WERI-Rb-1 (cell line): ENCODE measurements at regions not wholly inside any gene's neighbourhood (a gene's known extent, or its start where the extent isn't known, plus 50 kb on each side); places are given as distances from the start of the nearest gene placed in this dataset.
"Not testable (repeated sequence)": the region's sequence is repeated elsewhere in the genome, so short reads cannot be mapped to it uniquely, and the experiment has no call there.

Experiments
- DNase-seq: peaks from one replicate; pipeline ENCODE4 v3.0.0-alpha.2; 2020
- H3K27ac ChIP-seq: fragments of 250-450 bp; sonication (Bioruptor Pico); 2 replicates; pipeline ENCODE4 v1.5.1; 2020; ENCODE audit warnings: mild to moderate bottlenecking, moderate library complexity
- H3K27me3 ChIP-seq: fragments of 250-450 bp; sonication (Bioruptor Pico); 2 replicates; pipeline ENCODE4 v1.5.1; 2021; ENCODE audit warnings: mild to moderate bottlenecking, low read depth, moderate library complexity; ENCODE audit not compliant: insufficient read depth, severe bottlenecking
- H3K36me3 ChIP-seq: fragments of 250-450 bp; sonication (Bioruptor Pico); 2 replicates; pipeline ENCODE4 v1.5.1; 2020; ENCODE audit warnings: mild to moderate bottlenecking, moderate library complexity
- H3K4me3 ChIP-seq: 2 replicates; pipeline ENCODE4 v1.5.1; 2011; ENCODE audit warnings: low read depth, mild to moderate bottlenecking, control low read depth, low read length
- H3K9me3 ChIP-seq: fragments of 250-450 bp; sonication (Bioruptor Pico); 2 replicates; pipeline ENCODE4 v1.5.1; 2021; ENCODE audit warnings: mild to moderate bottlenecking, moderate library complexity; ENCODE audit not compliant: severe bottlenecking
- CTCF ChIP-seq: IDR thresholded peaks from 2 replicates; pipeline ENCODE4 v1.5.1; 2011; ENCODE audit warnings: low read depth, mild to moderate bottlenecking, control low read depth, inconsistent platforms, low read length

- no peak for TF ChIP-seq CTCF
- Histone ChIP-seq H3K36me3 (no peaks in the 10 kb centered on the region), H3K9me3 (no peaks in the 10 kb centered on the region), H3K27me3 (no peaks in the 10 kb centered on the region), H3K27ac (no peak overlapping the region), H3K4me3 (no peak overlapping the region)
- DNase-seq, result no peak
Measured at GRCh38 chr2:203631068-203631757, 75.2 kb upstream of the CD28 start.

GRCh38 chr2:203636588-203637470 lies 69.6 kb upstream of the CD28 start:
- H3K36me3 ChIP-seq, result no peaks in the 10 kb centered on the region
- DNase-seq, result no peak
- TF ChIP-seq CTCF, result no peak
- no peak overlapping the region for H3K27ac ChIP-seq
- H3K9me3 ChIP-seq, result no peaks in the 10 kb centered on the region
- H3K4me3 ChIP-seq, result no peak overlapping the region
- H3K27me3 ChIP-seq, result no peaks in the 10 kb centered on the region

- Histone ChIP-seq H3K36me3 (no peaks in the 10 kb centered on the region), H3K4me3 (no peak overlapping the region), H3K9me3 (no peaks in the 10 kb centered on the region), H3K27me3 (no peaks in the 10 kb centered on the region), H3K27ac (no peak overlapping the region)
- no peak for TF ChIP-seq CTCF
- DNase-seq, result no peak
Measured at GRCh38 chr2:203637471-203638167, 68.8 kb upstream of the CD28 start.

GRCh38 chr2:203641865-203642264 lies 64.6 kb upstream of the CD28 start:
- not testable (repeated sequence) for H3K27me3 ChIP-seq, H3K27ac ChIP-seq, H3K4me3 ChIP-seq, H3K36me3 ChIP-seq, DNase-seq, H3K9me3 ChIP-seq

GRCh38 chr2:203642841-203643240 lies 63.6 kb upstream of the CD28 start:
- H3K36me3 ChIP-seq, H3K4me3 ChIP-seq: not testable (repeated sequence)

GRCh38 chr2:203645831-203646230 lies 60.6 kb upstream of the CD28 start:
- Histone ChIP-seq H3K36me3 (no peaks in the 10 kb centered on the region), H3K4me3 (no peak overlapping the region), H3K9me3 (no peaks in the 10 kb centered on the region), H3K27me3 (no peaks in the 10 kb centered on the region), H3K27ac (no peak overlapping the region)
- DNase-seq, result no peak
- TF ChIP-seq CTCF, result no peak

More at GRCh38 chr2:203642841-203643240, 63.6 kb upstream of the CD28 start:
- not testable (repeated sequence) for DNase-seq, H3K27ac ChIP-seq, H3K9me3 ChIP-seq, H3K27me3 ChIP-seq
